C4-2B (cell line): ENCODE measurements at regions not wholly inside any gene's neighbourhood (a gene's known extent, or its start where the extent isn't known, plus 50 kb on each side); places are given as distances from the start of the nearest gene placed in this dataset.

Experiments used
- ZFX ChIP-seq: fragments of 450-650 bp; IDR thresholded peaks from 2 replicates; pipeline ENCODE4 v1.6.1; 2017
- TF ChIP-seq, protein P1 (sequence below): fragments of 450-650 bp; conservative IDR thresholded peaks from 2 replicates; pipeline ENCODE4 v1.5.1; 2017; ENCODE audit warnings: mild to moderate bottlenecking

DNA sequence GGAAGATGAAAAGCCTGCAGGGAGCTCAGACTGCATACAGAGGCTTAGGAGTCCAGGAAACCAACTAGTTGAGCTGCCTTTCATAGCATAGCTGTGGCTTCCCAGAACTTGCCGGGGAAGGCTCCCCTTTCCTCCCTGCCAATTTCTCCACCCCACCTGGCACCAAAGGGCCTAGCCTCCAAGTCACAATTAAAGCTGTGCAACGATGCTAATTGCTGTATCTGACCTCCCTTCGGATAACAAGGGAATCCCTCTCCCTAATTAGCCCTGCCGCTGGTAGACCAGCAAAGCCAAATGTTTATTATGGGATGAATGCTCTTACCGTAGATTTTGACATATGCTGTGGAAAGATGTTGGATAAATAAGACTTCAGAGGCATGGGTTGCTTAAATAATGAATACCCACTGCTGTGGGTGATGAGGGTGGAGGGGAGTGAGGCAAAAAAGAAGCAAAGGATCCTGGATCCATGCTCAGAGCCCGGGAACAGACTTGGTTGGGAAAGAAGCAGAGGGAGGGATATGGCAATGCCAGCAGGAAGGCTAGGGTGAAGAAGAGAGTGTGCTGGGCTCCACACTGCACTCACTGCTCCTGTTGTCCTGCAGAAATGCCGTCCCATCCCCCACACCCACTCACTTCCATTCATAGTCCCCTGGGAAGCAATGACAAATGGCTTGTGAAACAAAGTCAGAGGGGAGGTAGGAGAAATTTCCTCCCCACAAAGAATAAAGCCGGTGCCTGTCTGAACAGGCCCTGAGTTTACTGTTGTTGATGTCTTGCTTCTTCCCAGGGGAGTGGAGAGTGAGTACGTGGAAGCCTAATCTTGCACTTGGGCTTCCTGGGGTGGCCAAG, 608.1 kb upstream of the CADM1 start:
- TF ChIP-seq, protein P1, sequence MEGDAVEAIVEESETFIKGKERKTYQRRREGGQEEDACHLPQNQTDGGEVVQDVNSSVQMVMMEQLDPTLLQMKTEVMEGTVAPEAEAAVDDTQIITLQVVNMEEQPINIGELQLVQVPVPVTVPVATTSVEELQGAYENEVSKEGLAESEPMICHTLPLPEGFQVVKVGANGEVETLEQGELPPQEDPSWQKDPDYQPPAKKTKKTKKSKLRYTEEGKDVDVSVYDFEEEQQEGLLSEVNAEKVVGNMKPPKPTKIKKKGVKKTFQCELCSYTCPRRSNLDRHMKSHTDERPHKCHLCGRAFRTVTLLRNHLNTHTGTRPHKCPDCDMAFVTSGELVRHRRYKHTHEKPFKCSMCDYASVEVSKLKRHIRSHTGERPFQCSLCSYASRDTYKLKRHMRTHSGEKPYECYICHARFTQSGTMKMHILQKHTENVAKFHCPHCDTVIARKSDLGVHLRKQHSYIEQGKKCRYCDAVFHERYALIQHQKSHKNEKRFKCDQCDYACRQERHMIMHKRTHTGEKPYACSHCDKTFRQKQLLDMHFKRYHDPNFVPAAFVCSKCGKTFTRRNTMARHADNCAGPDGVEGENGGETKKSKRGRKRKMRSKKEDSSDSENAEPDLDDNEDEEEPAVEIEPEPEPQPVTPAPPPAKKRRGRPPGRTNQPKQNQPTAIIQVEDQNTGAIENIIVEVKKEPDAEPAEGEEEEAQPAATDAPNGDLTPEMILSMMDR = no peak
- TF ChIP-seq ZFX = no peak
